B cell (primary cell): ENCODE measurements at regions not wholly inside any gene's neighbourhood (a gene's known extent, or its start where the extent isn't known, plus 50 kb on each side); places are given as distances from the start of the nearest gene placed in this dataset.
"Not testable (repeated sequence)": the region's sequence is repeated elsewhere in the genome, so short reads cannot be mapped to it uniquely, and the experiment has no call there.

ENCODE experiments used
- ATAC-seq: fragments of 200-7000 bp; cut with Tn5 transposase; one replicate; pipeline ENCODE4 v1.10.0; 2021; ENCODE audit warnings: low read depth, mild to moderate bottlenecking, moderate number of reproducible peaks, moderate library complexity
- CTCF ChIA-PET: fragments of 350-600 bp; sonication (Branson Sonifier 250); formaldehyde crosslinking; loops from one replicate; lab custom pipeline; 2021; ENCODE audit warnings: antibody characterized with exemption, inconsistent platforms; lab: Charles Lee
- POLR2A ChIA-PET: fragments of 350-600 bp; sonication (Branson Sonifier 250); formaldehyde crosslinking; loops from one replicate; lab custom pipeline; 2021; ENCODE audit warnings: antibody characterized with exemption; lab: Charles Lee
- DNase-seq: peaks from one replicate; pipeline ENCODE4 v3.0.0; 2013
- H2AFZ ChIP-seq: 2 replicates; pipeline ENCODE4 v1.6.1; 2012; ENCODE audit warnings: mild to moderate bottlenecking, low read depth, low read length; ENCODE audit not compliant: insufficient read depth, poor library complexity, severe bottlenecking
- H3K27ac ChIP-seq, 2 donors: 1 replicate in 1 of 2; 2 replicates in 1 of 2; pipeline ENCODE4 v1.5.1; 2012 to 2013; ENCODE audit warnings: low read length in 2 of 2, mild to moderate bottlenecking in 2 of 2, moderate library complexity in 1 of 2
- H3K27me3 ChIP-seq, 4 experiments: fragments of 200-600 bp in 1 of 4; sonication (generic) in 1 of 4; replicated peaks in 1 of 4; 1 replicate in 2 of 4; 2 replicates in 2 of 4; pipeline versions ENCODE4 v1.6.1 to v1.7.0; 2013 to 2016; ENCODE audit warnings: low read length in 3 of 4, mild to moderate bottlenecking in 2 of 4, mixed read lengths in 1 of 4, moderate library complexity in 1 of 4; ENCODE audit not compliant: insufficient read depth in 4 of 4, control insufficient read depth in 3 of 4; ENCODE audit errors: control extremely low read depth in 1 of 4
- H3K36me3 ChIP-seq, 2 experiments: replicated peaks in 1 of 2; 1 replicate in 1 of 2; 2 replicates in 1 of 2; pipeline versions ENCODE4 v1.6.1 to v1.7.1; 2013; ENCODE audit warnings: low read length in 1 of 2; ENCODE audit not compliant: insufficient read depth in 2 of 2, control insufficient read depth in 1 of 2; ENCODE audit errors: control extremely low read depth in 1 of 2, extremely low read depth in 1 of 2
- H3K4me1 ChIP-seq, 2 donors: fragments of 200-600 bp in 1 of 2; sonication (generic) in 1 of 2; 1 replicate in 1 of 2; 2 replicates in 1 of 2; pipeline versions ENCODE4 v1.5.1 to v1.6.1; 2013 to 2017; ENCODE audit warnings: low read length in 2 of 2; ENCODE audit not compliant: control insufficient read depth in 2 of 2, insufficient read depth in 2 of 2
- H3K4me2 ChIP-seq: replicated peaks from 2 replicates; pipeline ENCODE3; 2012; ENCODE audit warnings: mild to moderate bottlenecking, low read depth, low read length; ENCODE audit not compliant: poor library complexity, severe bottlenecking
- H3K4me3 ChIP-seq, 5 experiments: fragments of 200-600 bp in 1 of 5; sonication (generic) in 1 of 5; 1 replicate in 3 of 5; 2 replicates in 2 of 5; pipeline versions ENCODE4 v1.5.1 to v1.7.0; 2011 to 2016; ENCODE audit warnings: low read length in 4 of 5, mild to moderate bottlenecking in 4 of 5, low read depth in 2 of 5, control low read depth in 1 of 5, moderate library complexity in 1 of 5; ENCODE audit not compliant: insufficient read depth in 1 of 5; ENCODE audit errors: control extremely low read depth in 1 of 5, extremely low read depth in 1 of 5
- H3K79me2 ChIP-seq: fragments of 200-600 bp; sonication (generic); one replicate; pipeline ENCODE4 v1.6.0; 2016; ENCODE audit warnings: low read length; ENCODE audit not compliant: control insufficient read depth, insufficient read depth
- H3K9ac ChIP-seq: fragments of 200-600 bp; sonication (generic); 2 replicates; pipeline ENCODE4 v1.6.1; 2017; ENCODE audit warnings: mild to moderate bottlenecking, low read length, moderate library complexity
- H3K9me3 ChIP-seq, 3 donors: one replicate each; pipeline versions ENCODE4 v1.6.1 to v1.7.1; 2013; ENCODE audit warnings: low read length in 2 of 3; ENCODE audit not compliant: control insufficient read depth in 2 of 3, insufficient read depth in 1 of 3; ENCODE audit errors: control extremely low read depth in 1 of 3
- H4K20me1 ChIP-seq: 2 replicates; pipeline ENCODE4 v1.6.0; 2012; ENCODE audit warnings: mild to moderate bottlenecking, low read length; ENCODE audit not compliant: insufficient read depth, control insufficient read depth, poor library complexity, severe bottlenecking
- H3K27ac Mint-ChIP-seq: one replicate; pipeline ENCODE4 v1.8.0; 2021; ENCODE audit warnings: mixed read lengths
- H3K27me3 Mint-ChIP-seq: one replicate; pipeline ENCODE4 v1.8.0; 2021; ENCODE audit warnings: mixed read lengths
- H3K4me1 Mint-ChIP-seq: one replicate; pipeline ENCODE4 v1.8.0; 2021; ENCODE audit warnings: mixed read lengths
- H3K4me3 Mint-ChIP-seq: one replicate; pipeline ENCODE4 v1.8.0; 2021; ENCODE audit warnings: mixed read lengths
- H3K9me3 Mint-ChIP-seq: one replicate; pipeline ENCODE4 v1.8.0; 2022; ENCODE audit warnings: mixed read lengths; ENCODE audit not compliant: insufficient read depth
- CTCF ChIP-seq: fragments of 200-600 bp; IDR thresholded peaks from one replicate; pipeline ENCODE4 v1.8.0; 2022; ENCODE audit warnings: antibody characterized with exemption, mild to moderate bottlenecking
- EZH2 ChIP-seq: IDR thresholded peaks from 2 replicates; pipeline ENCODE4 v1.6.1; 2012; ENCODE audit warnings: borderline replicate concordance, low read depth, mild to moderate bottlenecking, moderate library complexity, low read length; ENCODE audit not compliant: insufficient read depth, poor library complexity, severe bottlenecking
- WGBS: methylation state at CpG from one replicate; pipeline ENCODE4 v1.1.5; 2013; ENCODE audit warnings: missing lambda C conversion rate; ENCODE audit not compliant: insufficient coverage; 5-methylcytosine and 5-hydroxymethylcytosine counted together
- intact Hi-C: fragments of 100-400 bp; cut with micrococcal nuclease; formaldehyde crosslinking; loops from one replicate; pipeline ENCODE4 v1.10.0; 2022

GRCh38 chr1:184836141-184836540, 81.5 kb upstream of the EDEM3 start:
- WGBS = no CpG with 5 or more reads among the region's 1 CpG

GRCh38 chr1:184833994-184834393, 79.3 kb upstream of the EDEM3 start:
- CTCF ChIA-PET, H3K4me3 Mint-ChIP-seq, H3K9me3 Mint-ChIP-seq, H3K27me3 ChIP-seq, H3K4me1 Mint-ChIP-seq, H3K4me3 ChIP-seq, POLR2A ChIA-PET, H3K27me3 Mint-ChIP-seq, H2AFZ ChIP-seq, DNase-seq, H3K27ac ChIP-seq, H3K9me3 ChIP-seq, intact Hi-C loops, H3K36me3 ChIP-seq, ATAC-seq, H4K20me1 ChIP-seq, H3K79me2 ChIP-seq, H3K27ac Mint-ChIP-seq, H3K4me1 ChIP-seq, H3K4me2 ChIP-seq, H3K9ac ChIP-seq: not testable (repeated sequence)

More at GRCh38 chr1:184836141-184836540, 81.5 kb upstream of the EDEM3 start:
- no peaks in the 10 kb centered on the region for H3K79me2 ChIP-seq
- ChIA-PET CTCF (interaction anchor here (1.2 kb wide), 1 partner anchor 31 kb away, joined by 3 read pairs; no protein-coding TSS in a partner anchor), POLR2A (no interaction called here)
- H3K4me1 ChIP-seq = peaks cover 0 to 2% of the 10 kb centered on the region in 2 donors
- H3K27me3 ChIP-seq = no peaks in the 10 kb centered on the region
- DNase-seq (no peak), ATAC-seq (no peak)
- H3K36me3 ChIP-seq = no peaks in the 10 kb centered on the region
- peaks cover 8% of the 10 kb centered on the region for H3K4me1 Mint-ChIP-seq
- H4K20me1 ChIP-seq = no peaks in the 10 kb centered on the region
- no peak overlapping the region for H3K27ac Mint-ChIP-seq
- H3K4me2 ChIP-seq = no peak overlapping the region
- H3K9me3 Mint-ChIP-seq = no peaks in the 10 kb centered on the region
- H3K9ac ChIP-seq = no peak overlapping the region
- H2AFZ ChIP-seq = no peak overlapping the region
- no peak overlapping the region for H3K4me3 Mint-ChIP-seq
- H3K4me3 ChIP-seq = no peak overlapping the region
- intact Hi-C loops = no loop called here
- H3K27ac ChIP-seq = no peak overlapping the region
- H3K27me3 Mint-ChIP-seq = no peaks in the 10 kb centered on the region
- TF ChIP-seq CTCF (no peak), EZH2 (no peak)
- no peaks in the 10 kb centered on the region for H3K9me3 ChIP-seq
